ENCODE measurements at regions not wholly inside any gene's neighbourhood (a gene's known extent, or its start where the extent isn't known, plus 50 kb on each side); places are given as distances from the start of the nearest gene placed in this dataset.

DNA sequence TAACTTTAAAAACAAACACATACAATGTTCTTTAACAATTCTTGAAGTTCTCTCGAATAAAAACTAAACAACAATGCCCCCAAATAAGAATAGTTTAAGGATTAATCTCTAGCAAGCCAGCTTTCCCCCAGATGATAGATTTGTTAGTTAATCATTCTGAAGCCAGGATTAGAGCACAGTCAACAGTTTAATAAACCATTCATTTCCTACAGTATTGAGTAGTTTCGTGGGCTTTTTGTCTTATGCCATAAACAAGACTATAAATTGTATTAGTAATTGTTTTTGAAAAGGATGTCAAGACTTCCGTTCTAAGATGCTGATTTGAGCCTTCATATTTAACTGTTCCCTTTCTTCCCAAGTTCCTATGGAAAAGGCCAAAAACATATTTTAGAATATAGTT is 136.6 kb downstream of the PIK3R1 start:
- no peak for DNase-seq (ENCODE audit: low read depth)

DNA sequence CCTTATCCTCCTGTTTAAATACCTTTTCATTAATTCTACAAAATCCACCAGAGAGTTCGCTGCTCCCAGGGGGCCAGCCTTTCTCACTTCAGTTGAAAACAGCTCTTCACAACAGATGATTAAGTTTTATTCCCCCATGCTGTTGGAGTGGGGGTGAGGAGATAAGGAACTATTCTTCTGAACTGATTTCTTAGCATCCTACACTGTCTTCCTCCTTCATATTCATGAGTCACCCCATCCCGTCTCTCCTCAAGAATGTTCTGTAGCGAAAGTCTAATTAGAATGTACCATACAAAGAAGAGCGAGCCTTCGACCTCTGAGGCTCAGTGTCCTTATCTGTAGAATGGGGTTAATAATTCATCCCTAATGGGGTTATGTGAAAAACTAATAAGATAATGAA is 138.0 kb downstream of the PIK3R1 start:
- no peak for DNase-seq (ENCODE audit: low read depth)

DNA sequence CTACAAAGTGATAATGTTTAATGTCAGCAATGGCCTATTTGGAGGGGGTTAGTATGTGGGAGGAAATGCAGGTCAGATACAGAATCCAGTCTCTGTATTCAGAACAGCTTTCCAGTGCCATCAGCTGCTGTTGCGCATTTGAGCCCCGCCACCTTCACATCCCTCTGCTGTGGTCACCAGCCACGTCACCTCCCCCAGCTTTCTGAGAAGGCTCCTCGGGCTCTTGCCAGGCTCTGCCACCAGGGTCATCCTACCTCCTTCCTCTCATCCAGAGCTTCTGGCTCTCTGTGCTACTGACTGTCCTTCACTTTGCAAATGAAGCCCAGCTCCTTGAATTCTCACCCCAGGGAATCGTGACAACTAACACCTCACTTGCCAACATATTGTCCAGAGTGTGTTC is 138.8 kb downstream of the PIK3R1 start:
- DNase-seq (ENCODE audit: low read depth): no peak

DNA sequence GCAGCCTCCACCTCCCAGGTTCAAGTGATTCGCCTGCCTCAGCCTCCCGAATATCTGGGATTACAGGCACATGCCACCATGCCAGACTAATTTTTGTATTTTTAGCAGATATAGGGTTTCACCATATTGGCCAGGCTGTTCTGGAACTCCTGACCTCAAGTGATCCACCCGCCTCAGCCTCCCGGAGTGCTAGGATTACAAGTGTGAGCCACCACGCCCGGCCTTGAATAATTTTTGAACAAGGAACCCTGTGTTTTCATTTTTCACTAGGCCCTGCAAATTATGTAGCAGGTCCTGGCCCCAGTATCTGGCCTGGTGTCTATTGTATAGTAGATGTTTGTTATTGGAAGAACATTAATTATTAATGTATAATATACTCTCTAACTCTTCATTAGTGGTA is 140.7 kb downstream of the PIK3R1 start:
- no peak for DNase-seq (ENCODE audit: low read depth)

DNA sequence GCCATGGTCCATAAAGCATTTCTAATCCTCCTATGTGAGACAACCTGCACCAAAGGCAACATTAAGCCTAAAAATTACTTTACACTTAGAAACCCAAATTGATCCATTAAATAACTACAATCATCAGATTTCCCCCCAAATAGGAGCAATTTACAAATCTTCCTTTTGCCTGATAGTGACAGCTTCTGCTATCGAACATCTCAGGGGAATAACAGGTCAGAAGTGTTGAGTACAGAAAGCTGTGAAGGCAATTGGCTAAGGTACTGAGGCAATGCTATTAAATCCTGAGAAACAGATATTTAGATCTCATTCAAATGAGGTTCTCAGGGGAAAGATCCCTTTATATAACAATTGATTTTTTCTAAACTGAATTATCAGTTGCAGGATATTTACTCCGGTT is 141.1 kb downstream of the PIK3R1 start:
- no peak for DNase-seq (ENCODE audit: low read depth)

DNA sequence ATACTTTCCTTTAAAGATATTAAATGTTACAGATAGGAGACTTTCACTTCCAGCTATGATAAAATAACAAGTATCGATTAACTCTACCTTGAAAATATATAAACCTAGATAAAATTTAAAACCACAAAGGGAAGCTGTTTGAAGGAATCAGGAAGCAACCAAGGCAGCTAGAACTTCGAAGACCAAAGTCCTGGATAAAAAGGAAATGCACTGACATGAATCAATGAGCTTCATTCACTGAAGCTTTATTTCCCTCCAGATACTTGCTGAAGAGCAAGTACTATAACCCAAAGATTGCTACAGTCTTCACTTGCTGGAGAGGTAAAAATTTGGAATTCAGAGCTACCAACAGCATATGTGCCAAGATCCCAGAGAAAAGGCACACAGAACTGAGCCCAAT is 144.1 kb downstream of the PIK3R1 start:
- no peak for DNase-seq (ENCODE audit: low read depth)

DNA sequence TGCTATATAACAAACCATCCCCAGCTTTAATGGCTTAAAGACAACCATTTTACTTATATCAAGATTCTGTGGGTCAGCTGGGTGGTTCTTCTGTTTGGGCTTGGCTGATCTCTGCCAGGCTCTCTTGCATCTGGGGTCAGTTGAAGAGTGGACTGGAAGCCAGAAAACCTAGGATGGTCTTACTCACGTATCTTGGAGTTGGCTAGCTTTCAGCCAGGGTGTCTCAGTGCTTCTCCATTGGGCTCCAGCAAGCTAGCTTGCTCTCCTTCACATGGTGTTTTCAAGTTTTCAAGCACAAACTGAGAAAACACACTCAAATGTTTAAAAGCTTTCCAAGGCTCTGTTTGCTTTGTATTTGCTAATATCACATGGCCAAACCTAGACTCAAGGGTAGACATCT is 146.8 kb downstream of the PIK3R1 start:
- DNase-seq (ENCODE audit: low read depth): no peak

DNA sequence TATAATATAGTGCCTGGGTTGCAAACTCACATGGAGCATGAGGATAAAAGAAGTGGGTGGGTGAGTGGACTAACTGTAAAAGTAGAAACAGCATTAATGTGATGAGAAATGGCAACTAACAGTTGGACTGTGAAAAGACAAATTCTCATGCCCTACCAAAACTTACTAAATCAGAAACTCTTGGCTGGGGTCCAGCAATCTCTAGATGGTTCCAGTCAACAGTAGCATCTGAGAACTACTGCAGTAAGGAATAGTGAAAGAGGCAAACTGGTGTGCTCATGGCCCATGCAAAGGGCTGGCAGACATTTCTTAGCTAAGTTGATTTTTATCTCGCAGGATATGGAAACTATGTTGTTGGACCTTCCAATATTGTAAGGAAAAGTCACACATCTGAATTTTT is 150.3 kb downstream of the PIK3R1 start:
- no peak for DNase-seq (ENCODE audit: low read depth)

DNA sequence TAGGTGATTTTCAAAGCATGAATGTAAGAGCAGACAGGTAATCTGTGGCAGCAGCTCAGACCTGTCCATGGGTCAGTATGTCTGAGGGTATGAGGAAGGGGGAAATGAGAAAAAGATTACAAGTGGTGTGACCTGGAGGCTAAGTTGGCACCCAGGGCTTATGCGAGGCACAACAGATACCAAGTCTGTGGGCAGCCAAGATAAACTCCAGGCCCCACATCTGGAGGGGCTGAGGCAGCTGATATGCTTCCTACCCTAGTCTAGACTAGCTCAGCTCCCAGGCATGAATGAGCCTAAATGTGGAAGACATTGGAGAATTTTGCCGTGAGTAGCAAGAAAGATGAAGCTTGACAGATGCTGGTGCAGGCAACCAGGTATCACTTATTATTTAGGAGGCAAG is 151.7 kb downstream of the PIK3R1 start:
- DNase-seq (ENCODE audit: low read depth): no peak

DNA sequence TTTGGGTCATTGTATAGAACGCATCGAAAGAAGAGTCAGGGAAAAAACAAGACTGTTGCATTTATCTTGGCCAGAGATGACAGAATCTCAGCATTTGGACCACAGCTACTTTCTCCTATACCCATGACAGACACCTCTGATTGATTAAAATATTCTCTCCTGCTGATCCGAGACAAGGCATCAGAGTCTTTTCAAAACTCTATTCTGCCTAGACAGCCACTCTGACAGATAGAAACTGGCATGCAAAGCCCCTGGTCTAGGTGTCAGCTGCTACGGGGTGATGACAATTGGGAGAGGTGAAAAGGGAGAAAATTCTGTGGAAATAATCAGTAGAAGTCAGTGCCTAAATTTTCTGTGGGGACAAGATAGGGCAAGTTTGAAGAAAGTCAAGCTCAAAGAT is 152.2 kb downstream of the PIK3R1 start:
- DNase-seq (ENCODE audit: low read depth): no peak

DNA sequence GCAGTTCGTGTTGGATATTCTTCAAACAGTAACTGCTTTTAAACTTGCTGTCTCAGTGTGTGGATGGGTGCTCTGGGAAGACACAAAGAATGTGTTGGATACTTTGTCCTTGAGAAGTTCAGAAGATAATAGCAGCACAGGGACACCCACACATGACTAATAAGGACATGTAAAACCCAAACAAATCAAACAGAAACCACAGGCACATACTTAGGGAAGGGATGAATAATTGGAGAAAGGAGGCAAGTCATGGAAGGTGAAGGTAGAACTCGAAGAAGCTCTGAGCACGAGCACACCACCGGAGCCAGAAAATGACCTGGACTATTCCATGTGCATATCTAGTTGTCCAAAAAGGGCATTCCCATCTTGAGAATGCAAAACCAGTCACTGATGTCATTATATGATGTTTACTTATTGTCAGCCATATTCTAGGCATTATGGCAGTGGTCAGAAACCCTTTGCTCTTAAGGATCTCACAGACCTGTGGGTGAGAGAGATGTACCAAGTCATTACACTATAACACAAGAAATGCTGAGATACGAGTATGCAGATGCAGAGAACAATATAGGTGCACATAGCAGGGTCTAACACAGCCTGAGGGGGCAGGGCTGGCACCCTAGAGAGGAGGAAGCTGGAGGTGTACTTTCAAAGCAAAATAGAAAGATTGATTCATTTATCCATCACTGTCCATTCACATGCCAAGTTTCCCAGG is 152.9 kb downstream of the PIK3R1 start:
- no peak for DNase-seq (ENCODE audit: low read depth)

DNA sequence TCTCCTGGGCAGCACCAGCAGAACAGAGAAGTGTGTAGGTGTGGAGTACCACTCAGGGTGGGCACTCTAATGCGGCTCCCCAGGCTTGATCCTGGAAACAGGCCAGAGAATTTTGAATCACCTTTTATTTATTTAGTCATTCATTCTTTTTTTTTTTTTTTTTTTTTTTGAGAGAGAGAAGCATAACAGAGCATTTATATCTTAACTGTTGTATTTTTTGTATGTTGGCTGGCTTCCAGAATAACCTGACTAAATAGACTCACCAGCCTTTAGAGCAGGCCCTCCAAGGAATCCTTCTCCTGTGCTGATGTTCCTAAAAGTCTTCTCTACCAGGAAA is 153.4 kb downstream of the PIK3R1 start:
- no peak for DNase-seq (ENCODE audit: low read depth)

DNA sequence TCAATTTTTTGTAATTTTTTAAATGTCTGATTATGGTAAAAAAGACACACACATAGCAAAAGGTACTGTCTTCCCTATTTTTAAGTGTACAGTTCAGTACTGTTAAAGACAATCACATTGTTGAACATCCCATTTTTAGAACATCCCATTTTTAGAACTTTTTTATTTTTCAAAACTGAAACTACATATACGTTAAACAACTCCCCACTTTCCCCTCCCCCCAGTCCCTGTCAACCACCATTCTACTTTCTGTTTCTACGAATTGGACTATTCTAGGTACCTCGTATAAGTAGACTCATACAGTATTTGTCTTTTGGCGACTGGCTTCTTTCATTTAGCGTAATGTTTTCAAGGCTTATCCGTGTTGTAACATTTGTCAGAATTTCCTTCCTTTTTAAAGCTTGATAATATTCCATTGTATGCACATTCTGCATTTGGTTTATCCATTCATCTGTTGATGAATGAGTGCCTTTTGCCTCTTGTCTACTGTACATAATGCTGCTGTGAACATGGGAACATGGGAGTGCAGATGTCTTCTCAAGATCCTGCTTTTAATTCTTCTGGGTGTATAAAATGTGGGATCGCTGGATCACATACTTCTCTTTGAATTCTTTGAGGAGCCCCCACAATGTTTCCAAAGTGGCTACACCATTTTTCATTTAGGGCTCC is 154.0 kb downstream of the PIK3R1 start:
- peak; percentile 10 for DNase-seq (ENCODE audit: low read depth)

DNA sequence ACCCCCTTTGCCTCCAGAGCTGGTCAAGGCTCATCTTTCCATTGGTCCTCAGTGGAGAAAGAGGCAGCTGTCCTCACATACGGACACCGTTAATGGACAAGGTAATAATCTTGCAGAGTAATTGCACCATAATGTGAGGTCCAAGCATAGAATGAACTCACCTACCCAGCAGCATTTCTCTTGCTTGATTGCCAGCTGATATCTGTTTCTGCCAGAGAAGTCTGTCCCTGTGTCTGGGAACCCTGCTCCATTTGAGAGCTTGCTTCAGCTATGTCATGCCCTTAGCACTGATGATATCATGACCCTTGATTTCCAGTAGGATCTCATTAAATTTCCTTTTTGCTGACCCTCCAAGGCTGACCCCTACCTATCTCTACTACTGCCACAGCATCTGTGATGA is 154.6 kb downstream of the PIK3R1 start:
- no peak for DNase-seq (ENCODE audit: low read depth)

DNA sequence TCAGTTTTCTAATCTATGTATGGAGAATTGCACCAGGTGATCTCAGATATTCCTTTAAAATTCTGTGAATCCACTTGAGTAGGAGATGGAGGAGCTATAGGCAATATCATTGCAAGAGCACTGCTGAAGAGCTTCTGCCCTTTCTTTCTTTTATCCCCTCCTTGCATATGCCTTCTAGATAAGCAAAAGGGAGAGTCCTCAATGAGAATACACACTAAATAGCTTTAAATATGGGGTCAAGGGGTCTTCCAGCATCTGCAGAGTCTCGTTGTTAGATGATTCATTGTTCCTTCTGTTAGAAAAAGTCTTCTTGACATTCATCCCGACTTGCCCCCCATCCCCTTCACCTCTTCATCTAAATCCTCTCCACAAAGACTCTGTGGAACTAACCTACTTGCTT is 156.1 kb downstream of the PIK3R1 start:
- no peak for DNase-seq (ENCODE audit: low read depth)

DNA sequence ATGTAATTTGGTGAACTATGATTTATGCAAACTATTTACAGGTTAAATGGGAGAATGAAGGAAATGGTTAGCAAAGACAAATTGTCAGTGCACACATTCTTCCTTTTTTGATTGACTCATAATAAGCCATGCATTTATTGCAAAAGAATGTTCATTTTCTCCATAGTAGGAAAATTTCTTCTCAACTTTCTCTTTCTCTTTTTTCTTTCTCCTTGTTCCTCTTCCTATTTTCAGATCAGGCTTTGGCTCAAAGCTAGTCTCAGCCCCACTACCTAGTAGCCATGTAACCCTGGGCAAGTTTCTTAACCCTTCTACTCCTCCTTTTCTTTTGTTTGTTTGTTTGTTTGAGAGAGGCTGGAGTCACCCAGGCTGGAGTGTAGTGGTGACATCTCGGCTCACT is 156.6 kb downstream of the PIK3R1 start:
- DNase-seq (ENCODE audit: low read depth): no peak

DNA sequence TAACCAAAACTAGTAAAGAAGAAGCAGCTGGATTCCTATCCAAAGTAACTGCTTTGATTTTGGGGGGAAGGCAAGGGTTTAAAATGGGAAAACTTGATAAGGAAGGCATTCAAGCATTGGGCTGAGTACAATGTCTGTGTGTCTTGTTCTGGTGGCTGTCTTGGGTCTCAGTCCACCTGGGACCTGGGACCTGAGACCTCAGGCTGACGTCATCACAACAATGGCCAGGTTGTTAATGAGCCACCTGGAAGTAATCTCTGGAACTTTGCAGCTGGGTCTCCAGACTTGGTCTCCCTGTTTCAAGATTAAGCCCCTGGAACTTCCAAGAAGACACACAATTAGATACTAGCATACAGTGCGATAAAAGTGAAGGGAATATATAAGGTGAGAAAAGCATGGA is 157.5 kb downstream of the PIK3R1 start:
- no peak for DNase-seq (ENCODE audit: low read depth)

DNA sequence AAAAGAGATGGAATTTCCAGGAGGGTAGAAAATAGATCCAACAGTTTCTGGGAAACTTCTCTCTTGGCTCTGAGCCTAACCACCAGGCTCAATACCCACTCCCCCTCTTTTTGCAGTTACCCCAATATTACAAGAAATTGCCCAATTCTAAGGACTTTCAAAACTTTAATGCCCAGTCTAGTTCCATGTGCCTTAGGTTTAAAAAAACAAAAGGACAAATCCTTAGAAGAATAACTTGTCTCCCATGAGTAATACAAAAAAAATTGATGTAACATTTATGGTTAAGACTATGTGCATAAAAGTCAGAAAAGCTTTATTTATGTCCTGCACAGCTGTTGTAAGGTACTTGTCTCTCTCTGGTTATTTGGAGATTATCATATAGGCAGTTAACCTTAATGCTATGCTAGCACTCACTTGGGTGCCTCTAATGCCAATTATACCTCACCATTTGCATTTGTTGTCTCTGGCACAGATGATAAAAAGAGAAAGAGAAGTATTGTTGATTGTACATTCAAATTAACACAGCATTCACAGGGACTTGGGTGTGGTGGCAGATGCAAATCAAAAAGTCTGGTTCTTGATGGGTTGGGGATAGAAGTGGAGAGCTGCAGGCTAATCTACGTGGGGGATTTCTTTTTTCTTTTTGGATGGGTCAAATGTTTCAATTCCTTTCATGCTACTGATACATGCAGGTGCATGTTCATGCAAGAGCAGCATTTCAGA is 159.4 kb downstream of the PIK3R1 start:
- no peak for DNase-seq (ENCODE audit: low read depth)

DNA sequence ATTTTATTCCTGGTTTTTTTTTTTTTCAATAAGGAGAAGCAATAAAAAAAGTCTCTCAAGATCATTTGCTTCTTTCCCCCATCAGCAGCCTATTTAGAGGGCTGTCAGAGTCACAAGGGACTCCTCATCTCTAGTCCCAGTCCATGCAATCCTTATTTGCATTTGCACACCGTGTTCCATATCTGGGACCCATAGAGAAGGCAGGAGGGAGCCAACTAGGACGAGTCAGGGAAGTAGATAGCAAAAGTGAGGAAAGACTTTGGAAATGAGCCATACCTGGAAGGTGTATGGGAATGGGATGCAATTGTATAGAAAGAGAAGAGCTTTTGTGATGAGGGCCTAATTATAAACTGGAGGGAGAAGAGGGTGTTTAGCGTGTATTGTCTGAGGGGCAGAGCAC is 160.0 kb downstream of the PIK3R1 start:
- DNase-seq (ENCODE audit: low read depth): no peak

DNA sequence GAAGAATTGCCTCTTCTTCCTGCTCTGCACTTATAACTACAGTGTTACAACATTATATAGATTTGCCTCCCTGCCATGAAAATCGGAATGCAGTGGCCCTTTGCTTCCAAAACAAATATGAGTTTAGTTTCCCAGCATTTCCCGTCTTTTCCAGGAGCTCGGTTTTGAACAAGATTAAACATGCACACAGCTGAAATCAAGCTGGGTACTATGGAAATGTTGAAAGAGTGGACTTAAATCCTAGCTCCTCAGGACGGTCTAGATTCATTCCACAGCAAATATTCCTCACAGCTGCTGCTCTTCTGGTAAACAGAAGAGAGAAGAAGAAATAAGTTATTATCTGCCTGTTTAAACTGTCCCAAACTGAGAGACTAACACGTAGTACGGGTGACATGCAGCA is 161.4 kb downstream of the PIK3R1 start:
- DNase-seq (ENCODE audit: low read depth): no peak

DNA sequence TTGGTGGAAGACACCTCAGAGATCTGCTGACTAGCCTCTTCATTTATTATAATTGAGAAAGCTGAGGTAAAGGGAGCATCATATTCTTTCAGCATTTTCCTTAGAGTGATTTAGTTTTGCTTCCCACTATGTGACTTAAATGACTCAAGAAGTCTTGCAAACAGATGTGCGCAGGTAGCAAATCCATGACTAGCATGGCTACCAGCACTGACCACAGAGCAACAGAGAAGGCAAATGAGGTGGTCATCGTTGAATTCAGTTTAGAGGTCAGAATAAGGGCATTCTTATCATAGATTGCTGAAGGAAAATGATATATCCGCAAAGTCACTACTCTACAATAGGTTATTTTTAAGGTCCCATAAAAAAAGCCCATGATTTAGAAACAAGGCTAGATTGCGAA is 162.2 kb downstream of the PIK3R1 start:
- no peak for DNase-seq (ENCODE audit: low read depth)

DNA sequence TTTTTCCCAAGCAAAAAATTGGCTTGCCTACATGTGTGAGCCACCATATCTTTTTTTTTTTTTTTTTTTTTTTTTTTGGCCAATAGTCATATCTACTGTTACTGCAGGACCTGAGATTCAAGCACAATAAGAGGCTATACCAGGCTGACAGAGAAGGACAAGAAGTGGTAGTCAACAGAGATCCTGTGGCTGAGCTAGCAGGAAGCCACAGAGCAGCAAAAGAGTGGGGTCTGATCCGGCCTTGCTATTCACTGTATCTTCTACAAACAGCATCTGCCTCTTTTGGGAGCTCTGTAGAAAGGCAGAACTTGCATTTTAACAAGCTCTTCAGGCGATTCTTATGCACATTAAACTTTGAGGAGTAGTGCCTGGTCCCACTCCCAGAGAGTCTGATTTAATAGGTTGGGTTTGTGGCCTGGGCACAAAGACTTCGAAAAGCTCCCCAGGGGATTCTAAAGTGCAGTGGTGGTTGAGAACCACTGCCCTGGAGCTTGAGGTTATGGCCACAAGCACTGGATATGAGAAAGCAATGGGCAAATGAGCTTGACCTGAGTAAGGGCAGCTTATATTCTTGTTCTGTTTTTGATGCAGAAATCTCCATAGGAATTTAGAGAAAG is 162.8 kb downstream of the PIK3R1 start:
- DNase-seq (ENCODE audit: low read depth): no peak

All from stimulated activated CD8-positive, alpha-beta memory T cell treated with anti-CD3 and anti-CD28 coated beads, Interleukin-4, amount 100 ng/mL, for 24 hours (primary cell).